Liver (tissue), 8 donors: ENCODE measurements at regions not wholly inside any gene's neighbourhood (a gene's known extent, or its start where the extent isn't known, plus 50 kb on each side); places are given as distances from the start of the nearest gene placed in this dataset.

Experiments used
- DNase-seq: peaks from one replicate; pipeline ENCODE4 v3.0.0-alpha.2; 2017; ENCODE audit warnings: low spot score
- H3K27ac ChIP-seq, 2 donors: one replicate each; pipeline ENCODE4 v1.7.0; 2013; ENCODE audit warnings: inconsistent platforms in 2 of 2, low read length in 2 of 2, control low read depth in 1 of 2, low read depth in 1 of 2, mild to moderate bottlenecking in 1 of 2
- H3K27me3 ChIP-seq, 4 donors: one replicate each; pipeline versions ENCODE4 v1.6.1 to v1.7.0; 2013; ENCODE audit warnings: low read length in 3 of 4, inconsistent platforms in 1 of 4, mild to moderate bottlenecking in 1 of 4, moderate library complexity in 1 of 4; ENCODE audit not compliant: control insufficient read depth in 4 of 4, insufficient read depth in 4 of 4
- H3K36me3 ChIP-seq, 4 donors: one replicate each; pipeline versions ENCODE4 v1.6.1 to v1.7.0; 2013; ENCODE audit warnings: low read length in 3 of 4, mild to moderate bottlenecking in 3 of 4, low read depth in 1 of 4, moderate library complexity in 1 of 4; ENCODE audit not compliant: control insufficient read depth in 4 of 4, insufficient read depth in 3 of 4
- H3K4me1 ChIP-seq, 4 donors: one replicate each; pipeline versions ENCODE4 v1.6.1 to v1.7.0; 2013; ENCODE audit warnings: low read length in 3 of 4, mild to moderate bottlenecking in 3 of 4, moderate library complexity in 1 of 4; ENCODE audit not compliant: control insufficient read depth in 4 of 4, insufficient read depth in 4 of 4
- H3K4me3 ChIP-seq, 3 donors: one replicate each; pipeline versions ENCODE4 v1.6.1 to v1.7.0; 2013; ENCODE audit warnings: low read length in 3 of 3, control low read depth in 1 of 3, low read depth in 1 of 3, mild to moderate bottlenecking in 1 of 3
- H3K9ac ChIP-seq, 2 donors: one replicate each; pipeline ENCODE4 v1.7.0; 2013; ENCODE audit warnings: low read length in 2 of 2, mild to moderate bottlenecking in 2 of 2, moderate library complexity in 2 of 2, control low read depth in 1 of 2, low read depth in 1 of 2
- H3K9me3 ChIP-seq, 4 donors: one replicate each; pipeline versions ENCODE4 v1.6.1 to v1.7.0; 2013; ENCODE audit warnings: low read length in 3 of 4; ENCODE audit not compliant: control insufficient read depth in 4 of 4
- EGR1 ChIP-seq, 2 donors: IDR thresholded peaks; 2 replicates each; pipeline ENCODE4 v1.6.1; 2016 to 2018; ENCODE audit warnings: antibody characterized with exemption in 2 of 2, low read depth in 2 of 2
- FOXA1 ChIP-seq: IDR thresholded peaks from 2 replicates; pipeline ENCODE4 v1.6.1; 2016; ENCODE audit warnings: antibody characterized with exemption
- GABPA ChIP-seq, 2 donors: IDR thresholded peaks in 1 of 2; conservative IDR thresholded peaks in 1 of 2; 2 replicates each; pipeline ENCODE4 v1.6.1; 2016; ENCODE audit warnings: antibody characterized with exemption in 2 of 2, mild to moderate bottlenecking in 1 of 2, moderate library complexity in 1 of 2
- HNF4A ChIP-seq, 2 donors: conservative IDR thresholded peaks; 2 replicates each; pipeline ENCODE4 v1.6.1; 2016; ENCODE audit warnings: antibody characterized with exemption in 2 of 2, mild to moderate bottlenecking in 2 of 2
- JUND ChIP-seq, 2 donors: IDR thresholded peaks; 2 replicates each; pipeline ENCODE4 v1.6.1; 2016; ENCODE audit warnings: antibody characterized with exemption in 2 of 2
- MAX ChIP-seq: IDR thresholded peaks from 2 replicates; pipeline ENCODE4 v1.6.1; 2016; ENCODE audit warnings: antibody characterized with exemption
- NR2F2 ChIP-seq: IDR thresholded peaks from 2 replicates; pipeline ENCODE4 v1.6.1; 2016; ENCODE audit warnings: antibody characterized with exemption
- RAD21 ChIP-seq, 2 donors: IDR thresholded peaks; 2 replicates each; pipeline ENCODE4 v1.6.1; 2016; ENCODE audit warnings: antibody characterized with exemption in 2 of 2, mild to moderate bottlenecking in 2 of 2
- RXRA ChIP-seq, 2 donors: IDR thresholded peaks; 2 replicates each; pipeline ENCODE4 v1.6.1; 2017 to 2018; ENCODE audit warnings: antibody characterized with exemption in 2 of 2, mild to moderate bottlenecking in 1 of 2
- YY1 ChIP-seq: IDR thresholded peaks from 2 replicates; pipeline ENCODE4 v1.6.1; 2016; ENCODE audit warnings: antibody characterized with exemption, mild to moderate bottlenecking
- ZBTB33 ChIP-seq: IDR thresholded peaks from 2 replicates; pipeline ENCODE4 v1.6.1; 2016; ENCODE audit warnings: antibody characterized with exemption
- WGBS: extraction: QIAGEN DNeasy Blood & Tissue Kit; methylation state at CpG from one replicate; pipeline ENCODE4 v1.1.7; 2013; 5-methylcytosine and 5-hydroxymethylcytosine counted together
- TF ChIP-seq, protein P1 (sequence below): IDR thresholded peaks from 2 replicates; pipeline ENCODE4 v1.6.1; 2016; ENCODE audit warnings: antibody characterized with exemption, mild to moderate bottlenecking
- TF ChIP-seq, protein P2 (sequence below): fragments of 150-350 bp; IDR thresholded peaks from 2 replicates; pipeline ENCODE4 v1.5.1; 2017; ENCODE audit warnings: improper control_type of control experiment, low read depth, low read length; ENCODE audit not compliant: missing input control
- TF ChIP-seq, protein P3 (sequence below): IDR thresholded peaks from 2 replicates; pipeline ENCODE4 v1.6.1; 2016; ENCODE audit warnings: antibody characterized with exemption
- donor health status: healthy.
- donor health status: healthy.
- donor health status: healthy.
- donor health status: healthy.
- donor health status: healthy.

GRCh38 chr18:22552254-22552653 lies 134.5 kb upstream of the CTAGE1 start:
- Histone ChIP-seq H3K27ac (no peak overlapping the region), H3K9me3 (no peaks in the 10 kb centered on the region), H3K27me3 (no peaks in the 10 kb centered on the region), H3K4me3 (no peak overlapping the region), H3K4me1 (peaks cover 0 to 12% (median 6%) of the 10 kb centered on the region in 4 donors), H3K9ac (no peak overlapping the region), H3K36me3 (no peaks in the 10 kb centered on the region)
- DNase-seq = no peak
- TF ChIP-seq YY1 = no peak
- no peak for TF ChIP-seq ZBTB33
- TF ChIP-seq FOXA1 = no peak
- TF ChIP-seq NR2F2 = no peak
- TF ChIP-seq, protein P1, sequence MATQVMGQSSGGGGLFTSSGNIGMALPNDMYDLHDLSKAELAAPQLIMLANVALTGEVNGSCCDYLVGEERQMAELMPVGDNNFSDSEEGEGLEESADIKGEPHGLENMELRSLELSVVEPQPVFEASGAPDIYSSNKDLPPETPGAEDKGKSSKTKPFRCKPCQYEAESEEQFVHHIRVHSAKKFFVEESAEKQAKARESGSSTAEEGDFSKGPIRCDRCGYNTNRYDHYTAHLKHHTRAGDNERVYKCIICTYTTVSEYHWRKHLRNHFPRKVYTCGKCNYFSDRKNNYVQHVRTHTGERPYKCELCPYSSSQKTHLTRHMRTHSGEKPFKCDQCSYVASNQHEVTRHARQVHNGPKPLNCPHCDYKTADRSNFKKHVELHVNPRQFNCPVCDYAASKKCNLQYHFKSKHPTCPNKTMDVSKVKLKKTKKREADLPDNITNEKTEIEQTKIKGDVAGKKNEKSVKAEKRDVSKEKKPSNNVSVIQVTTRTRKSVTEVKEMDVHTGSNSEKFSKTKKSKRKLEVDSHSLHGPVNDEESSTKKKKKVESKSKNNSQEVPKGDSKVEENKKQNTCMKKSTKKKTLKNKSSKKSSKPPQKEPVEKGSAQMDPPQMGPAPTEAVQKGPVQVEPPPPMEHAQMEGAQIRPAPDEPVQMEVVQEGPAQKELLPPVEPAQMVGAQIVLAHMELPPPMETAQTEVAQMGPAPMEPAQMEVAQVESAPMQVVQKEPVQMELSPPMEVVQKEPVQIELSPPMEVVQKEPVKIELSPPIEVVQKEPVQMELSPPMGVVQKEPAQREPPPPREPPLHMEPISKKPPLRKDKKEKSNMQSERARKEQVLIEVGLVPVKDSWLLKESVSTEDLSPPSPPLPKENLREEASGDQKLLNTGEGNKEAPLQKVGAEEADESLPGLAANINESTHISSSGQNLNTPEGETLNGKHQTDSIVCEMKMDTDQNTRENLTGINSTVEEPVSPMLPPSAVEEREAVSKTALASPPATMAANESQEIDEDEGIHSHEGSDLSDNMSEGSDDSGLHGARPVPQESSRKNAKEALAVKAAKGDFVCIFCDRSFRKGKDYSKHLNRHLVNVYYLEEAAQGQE = no peak
- TF ChIP-seq, protein P2, sequence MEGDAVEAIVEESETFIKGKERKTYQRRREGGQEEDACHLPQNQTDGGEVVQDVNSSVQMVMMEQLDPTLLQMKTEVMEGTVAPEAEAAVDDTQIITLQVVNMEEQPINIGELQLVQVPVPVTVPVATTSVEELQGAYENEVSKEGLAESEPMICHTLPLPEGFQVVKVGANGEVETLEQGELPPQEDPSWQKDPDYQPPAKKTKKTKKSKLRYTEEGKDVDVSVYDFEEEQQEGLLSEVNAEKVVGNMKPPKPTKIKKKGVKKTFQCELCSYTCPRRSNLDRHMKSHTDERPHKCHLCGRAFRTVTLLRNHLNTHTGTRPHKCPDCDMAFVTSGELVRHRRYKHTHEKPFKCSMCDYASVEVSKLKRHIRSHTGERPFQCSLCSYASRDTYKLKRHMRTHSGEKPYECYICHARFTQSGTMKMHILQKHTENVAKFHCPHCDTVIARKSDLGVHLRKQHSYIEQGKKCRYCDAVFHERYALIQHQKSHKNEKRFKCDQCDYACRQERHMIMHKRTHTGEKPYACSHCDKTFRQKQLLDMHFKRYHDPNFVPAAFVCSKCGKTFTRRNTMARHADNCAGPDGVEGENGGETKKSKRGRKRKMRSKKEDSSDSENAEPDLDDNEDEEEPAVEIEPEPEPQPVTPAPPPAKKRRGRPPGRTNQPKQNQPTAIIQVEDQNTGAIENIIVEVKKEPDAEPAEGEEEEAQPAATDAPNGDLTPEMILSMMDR = no peak
- no peak for TF ChIP-seq JUND (IDR thresholded peaks at IDR 0.05)
- no peak for TF ChIP-seq EGR1 (IDR thresholded peaks at IDR 0.05; ENCODE audit: low read depth in 2 of 2)
- TF ChIP-seq RAD21 (IDR thresholded peaks at IDR 0.05) = no peak
- no peak for TF ChIP-seq GABPA (IDR thresholded peaks at IDR 0.05 in 1 of 2, conservative IDR thresholded peaks at IDR 0.05 in 1 of 2)
- 54% methylated on average over 3 of the region's 3 CpGs for WGBS

- H3K4me3 ChIP-seq = no peak overlapping the region
- TF ChIP-seq RXRA (IDR thresholded peaks at IDR 0.05) (peak in 1 of 2 donors; percentile 70), YY1 (peak; percentile 56), NR2F2 (no peak), HNF4A (conservative IDR thresholded peaks at IDR 0.05) (peak in 1 of 2 donors; percentile 55), MAX (peak; percentile 34), JUND (IDR thresholded peaks at IDR 0.05) (no peak), RAD21 (IDR thresholded peaks at IDR 0.05) (no peak)
- TF ChIP-seq, protein P3, sequence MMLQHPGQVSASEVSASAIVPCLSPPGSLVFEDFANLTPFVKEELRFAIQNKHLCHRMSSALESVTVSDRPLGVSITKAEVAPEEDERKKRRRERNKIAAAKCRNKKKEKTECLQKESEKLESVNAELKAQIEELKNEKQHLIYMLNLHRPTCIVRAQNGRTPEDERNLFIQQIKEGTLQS = no peak
- TF ChIP-seq, protein P1 = no peak
- no peaks in the 10 kb centered on the region for H3K27me3 ChIP-seq
- H3K9ac ChIP-seq = no peak overlapping the region
- no peak overlapping the region for H3K27ac ChIP-seq
- no peaks in the 10 kb centered on the region for H3K9me3 ChIP-seq
- no peaks in the 10 kb centered on the region for H3K36me3 ChIP-seq
- no peak for DNase-seq
- 32% methylated on average over 3 of the region's 3 CpGs for WGBS
- H3K4me1 ChIP-seq = peaks cover 0 to 19% (median 8%) of the 10 kb centered on the region in 4 donors
These were observed 135.3 kb upstream of the CTAGE1 start for GRCh38 chr18:22552899-22553460.
